Medulla oblongata (tissue), 1 donor: ENCODE measurements at regions not wholly inside any gene's neighbourhood (a gene's known extent, or its start where the extent isn't known, plus 50 kb on each side); places are given as distances from the start of the nearest gene placed in this dataset.

ENCODE experiments used
- DNase-seq: peaks from one replicate; pipeline ENCODE4 v3.0.0-alpha.2; 2015; ENCODE audit errors: extremely low spot score

GRCh38 chr18:10033016-10033399, 119.2 kb downstream of the VAPA start:
- no peak for DNase-seq

GRCh38 chr18:10035281-10035991, 121.6 kb downstream of the VAPA start:
- no peak for DNase-seq

GRCh38 chr18:10036479-10036878, 122.7 kb downstream of the VAPA start:
- no peak for DNase-seq

GRCh38 chr18:10037181-10037580, 123.4 kb downstream of the VAPA start:
- DNase-seq: no peak

GRCh38 chr18:10038268-10038667, 124.5 kb downstream of the VAPA start:
- DNase-seq: no peak

GRCh38 chr18:10040287-10041011, 126.6 kb downstream of the VAPA start:
- no peak for DNase-seq

- no peak for DNase-seq
Measured at GRCh38 chr18:10041180-10041579, 127.4 kb downstream of the VAPA start.

GRCh38 chr18:10042492-10042891, 128.7 kb downstream of the VAPA start:
- DNase-seq: no peak

- DNase-seq: no peak
Measured at GRCh38 chr18:10044054-10044453, 130.2 kb downstream of the VAPA start.

GRCh38 chr18:10045296-10045891, 131.6 kb downstream of the VAPA start:
- peak; percentile 66 for DNase-seq

GRCh38 chr18:10046178-10046807, 132.5 kb downstream of the VAPA start:
- DNase-seq: no peak

GRCh38 chr18:10047237-10047636, 133.4 kb downstream of the VAPA start:
- DNase-seq: no peak

- no peak for DNase-seq
Measured at GRCh38 chr18:10049747-10050146, 135.9 kb downstream of the VAPA start.

GRCh38 chr18:10050956-10051355, 137.1 kb downstream of the VAPA start:
- no peak for DNase-seq

GRCh38 chr18:10051877-10052631, 138.2 kb downstream of the VAPA start:
- peak; percentile 94 for DNase-seq

- no peak for DNase-seq
Measured at GRCh38 chr18:10052871-10053270, 139.1 kb downstream of the VAPA start.

GRCh38 chr18:10053861-10054260, 140.0 kb downstream of the VAPA start:
- no peak for DNase-seq

- no peak for DNase-seq
Measured at GRCh38 chr18:10054366-10054765, 140.6 kb downstream of the VAPA start.

GRCh38 chr18:10055125-10055750, 141.4 kb downstream of the VAPA start:
- no peak for DNase-seq

GRCh38 chr18:10056506-10056905, 142.7 kb downstream of the VAPA start:
- no peak for DNase-seq

- DNase-seq: peak; percentile 73
Measured at GRCh38 chr18:10057401-10057893, 143.6 kb downstream of the VAPA start.
